ENCODE measurements at regions not wholly inside any gene's neighbourhood (a gene's known extent, or its start where the extent isn't known, plus 50 kb on each side); places are given as distances from the start of the nearest gene placed in this dataset.

GRCh38 chr1:221109930-221110329, 230.7 kb downstream of the HLX start:
- no peak for DNase-seq

DNA sequence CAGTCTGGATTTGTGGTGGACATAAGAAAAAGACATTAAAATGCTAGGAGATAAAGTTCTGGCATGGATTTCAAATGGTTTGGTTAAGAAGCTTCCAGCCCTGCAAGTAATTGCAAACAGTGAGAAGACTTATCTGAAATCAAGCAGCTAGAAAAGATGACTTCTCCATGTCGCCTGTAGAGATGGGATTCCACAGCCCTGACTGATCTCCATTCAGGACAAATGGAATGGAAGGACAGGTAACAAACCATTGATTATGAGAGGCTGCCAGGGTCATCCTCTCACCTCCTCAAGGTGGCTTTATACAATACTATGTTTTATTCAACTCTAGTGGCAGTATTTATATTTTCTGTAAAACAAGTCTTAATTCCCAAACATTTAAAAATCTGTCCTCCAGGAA, 237.9 kb downstream of the HLX start:
- DNase-seq = no peak

DNA sequence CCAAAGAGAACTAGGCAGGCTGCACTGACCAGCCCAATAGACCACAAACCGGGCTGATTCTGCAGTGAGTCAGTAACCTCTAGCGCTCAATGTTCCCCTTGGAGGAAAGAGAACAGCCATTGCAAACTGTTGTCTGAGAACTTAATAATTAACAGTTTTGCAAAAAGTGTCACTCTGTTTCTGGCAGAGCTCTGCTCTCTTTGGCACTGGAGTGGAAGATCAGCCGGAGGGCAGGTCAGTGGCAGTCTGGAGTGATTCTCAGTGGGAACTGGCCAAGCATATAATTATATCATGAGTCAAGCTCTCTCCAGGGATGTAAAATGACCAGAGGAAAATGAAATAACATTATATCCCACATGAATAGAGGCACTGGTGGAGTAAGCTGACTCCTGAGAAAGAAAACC, 238.3 kb downstream of the HLX start:
- no peak for DNase-seq

DNA sequence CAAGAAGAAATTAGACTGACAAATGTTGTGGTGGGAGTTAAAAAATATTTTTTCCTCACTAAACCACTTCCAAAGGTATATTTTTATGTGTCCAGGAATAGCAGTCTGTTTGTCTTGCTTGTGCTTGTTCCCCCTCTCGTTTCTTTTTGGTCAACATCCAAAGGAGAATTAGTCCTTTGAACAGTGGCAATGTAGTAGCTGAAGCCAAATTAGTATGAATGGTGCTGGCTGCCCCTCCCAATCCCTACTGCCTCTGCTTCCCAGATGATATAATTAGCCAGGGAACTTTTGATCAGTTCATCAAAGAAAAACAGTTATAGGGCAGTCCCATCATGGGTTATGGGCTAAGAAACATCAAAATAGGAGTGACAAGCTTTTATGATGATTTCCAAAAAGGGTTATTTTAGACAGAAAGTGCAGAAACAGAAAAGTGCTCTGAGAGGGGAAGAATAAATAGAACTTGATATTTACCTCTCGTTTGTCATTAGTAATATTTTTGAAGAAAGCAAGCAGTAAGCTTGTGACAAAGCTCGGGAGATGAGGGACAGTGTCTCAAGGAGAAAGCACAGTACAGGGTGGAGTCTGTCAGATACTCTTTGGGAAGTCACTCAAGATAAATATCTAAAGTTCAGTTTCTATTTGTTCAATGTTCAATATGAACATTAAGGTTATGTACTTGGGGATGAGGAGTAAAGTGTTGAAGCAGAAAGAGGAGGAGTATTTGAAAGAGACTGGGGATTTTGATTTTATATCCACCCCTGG, 239.1 kb downstream of the HLX start:
- no peak for DNase-seq

GRCh38 chr1:221118938-221119320, 239.7 kb downstream of the HLX start:
- DNase-seq = no peak

DNA sequence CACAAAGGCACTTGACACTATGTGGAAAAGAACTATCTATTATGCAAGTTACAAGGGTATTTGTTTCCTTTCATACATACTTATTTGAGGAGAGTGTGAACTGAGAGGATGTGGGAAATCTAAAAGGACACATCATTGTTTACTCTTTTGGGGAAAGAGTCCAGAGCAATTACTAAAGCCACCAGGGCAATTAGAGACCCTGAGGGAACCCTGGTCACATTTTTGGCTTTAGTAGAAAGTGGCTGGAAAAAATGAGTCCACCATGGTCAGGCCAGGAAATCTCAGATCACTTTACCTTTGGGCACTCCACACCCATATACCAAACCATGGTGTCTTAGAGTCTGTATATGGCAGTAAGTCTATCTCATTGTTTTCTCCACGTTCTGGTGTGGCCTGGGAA, 243.3 kb downstream of the HLX start:
- no peak for DNase-seq

DNA sequence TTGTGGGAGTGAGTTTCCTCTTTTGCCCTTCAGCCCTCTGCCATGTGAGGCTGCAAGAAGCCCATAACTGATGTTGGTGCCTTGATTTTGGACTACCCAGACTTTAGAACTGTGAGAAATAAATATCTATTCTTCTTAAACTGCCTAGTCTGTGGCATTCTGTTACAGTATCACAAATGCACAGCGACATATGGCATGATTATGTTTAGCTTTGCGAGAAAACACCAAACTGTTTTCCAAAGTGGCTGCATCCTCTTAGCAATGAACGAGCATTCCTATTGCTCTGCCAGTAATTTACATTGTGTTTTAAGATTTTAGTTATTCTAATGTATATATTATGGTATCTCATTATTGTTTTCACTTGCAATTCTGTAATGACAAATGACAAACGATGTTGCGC, 246.7 kb downstream of the HLX start:
- DNase-seq = no peak

- DNase-seq = no peak
Observed at GRCh38 chr1:221137666-221138065, 258.4 kb downstream of the HLX start.

DNA sequence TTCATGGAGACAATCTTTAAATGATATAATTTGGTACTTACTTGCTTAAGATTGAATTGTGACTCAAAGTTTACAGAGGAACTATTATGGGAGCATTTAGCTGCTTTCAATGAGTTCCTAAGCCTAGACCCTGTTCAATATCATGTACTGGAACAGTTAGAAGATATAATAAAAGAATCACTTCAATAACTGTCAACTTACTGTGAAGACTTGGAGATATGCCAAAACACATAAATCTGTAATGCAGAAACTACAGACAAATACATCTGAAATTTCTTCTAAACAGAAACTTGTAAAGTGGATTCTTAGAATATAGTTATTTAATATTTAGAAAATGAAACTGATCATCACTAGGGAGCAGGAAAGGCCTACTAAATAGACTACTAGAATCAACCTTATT, 259.3 kb downstream of the HLX start:
- DNase-seq = no peak

DNA sequence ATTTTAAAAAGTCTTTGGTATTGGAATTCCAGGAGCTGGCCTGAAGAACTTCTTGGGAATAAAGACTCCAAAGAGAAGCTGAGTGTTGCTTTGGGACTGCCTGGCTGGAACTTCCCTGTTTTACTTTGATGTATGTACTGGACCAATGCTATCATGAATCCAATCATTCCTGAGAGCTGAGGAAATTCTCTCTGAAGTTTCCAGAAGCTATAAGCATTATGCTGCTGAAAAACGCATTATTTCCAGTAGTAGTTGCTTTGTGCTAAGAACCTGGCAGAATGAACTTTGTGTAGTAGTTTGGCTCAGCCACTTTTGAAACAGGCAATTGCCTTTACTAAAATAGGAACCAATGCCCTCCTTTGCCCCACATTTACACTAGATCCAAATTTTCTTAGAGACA, 260.7 kb downstream of the HLX start:
- no peak for DNase-seq

GRCh38 chr1:221141096-221141495, 261.9 kb downstream of the HLX start:
- no peak for DNase-seq

GRCh38 chr1:221141606-221142285, 262.5 kb downstream of the HLX start:
- DNase-seq = no peak

GRCh38 chr1:221148660-221149059, 269.4 kb downstream of the HLX start:
- DNase-seq = no peak

- no peak for DNase-seq
Observed at GRCh38 chr1:221149111-221149510, 269.9 kb downstream of the HLX start.

- DNase-seq = no peak
Observed at GRCh38 chr1:221149555-221150075, 270.4 kb downstream of the HLX start.

GRCh38 chr1:221150996-221151395, 271.8 kb downstream of the HLX start:
- DNase-seq = no peak

- no peak for DNase-seq
Observed at GRCh38 chr1:221154932-221155331, 275.7 kb downstream of the HLX start.

GRCh38 chr1:221157026-221157761, 278.0 kb downstream of the HLX start:
- no peak for DNase-seq

DNA sequence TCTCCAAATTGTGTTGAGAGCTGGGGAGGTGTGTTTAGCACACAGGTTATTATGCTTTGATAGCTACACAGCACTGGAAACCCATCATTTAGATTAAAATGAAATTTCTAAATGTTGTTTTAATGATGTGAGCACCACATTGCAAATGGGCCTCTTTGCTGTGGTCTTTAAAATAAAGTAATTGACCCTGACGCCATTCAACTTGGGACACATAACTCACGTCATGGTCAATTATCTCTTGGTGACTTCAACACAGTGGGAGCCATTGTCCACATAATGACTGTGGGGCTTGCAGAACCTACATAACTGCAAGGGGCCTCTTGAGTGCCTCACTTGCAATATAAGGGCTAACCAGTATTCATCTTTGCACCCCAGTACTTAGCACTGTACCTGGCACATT, 280.4 kb downstream of the HLX start:
- DNase-seq = no peak

GRCh38 chr1:221161571-221162041, 282.4 kb downstream of the HLX start:
- DNase-seq = no peak

GRCh38 chr1:221162352-221162751, 283.1 kb downstream of the HLX start:
- no peak for DNase-seq

DNA sequence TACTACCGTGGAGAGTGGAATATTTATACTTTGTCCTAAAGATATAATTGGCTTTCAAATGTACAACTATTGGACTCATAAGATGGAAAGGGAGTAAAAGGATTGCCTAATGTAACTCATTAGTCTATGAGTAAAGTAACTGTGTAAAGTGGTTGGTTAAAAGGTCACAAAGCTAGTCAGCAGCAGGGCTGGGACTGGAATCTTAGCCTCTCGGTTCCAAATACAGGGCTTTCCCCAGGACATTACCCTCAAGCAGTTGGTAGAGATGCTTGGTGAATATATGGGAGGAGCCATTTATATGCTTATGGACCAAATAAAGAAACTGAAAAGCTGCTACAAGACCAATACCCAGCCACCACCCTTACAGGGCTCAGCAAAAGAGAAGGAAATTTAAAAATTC, 283.7 kb downstream of the HLX start:
- no peak for DNase-seq

DNA sequence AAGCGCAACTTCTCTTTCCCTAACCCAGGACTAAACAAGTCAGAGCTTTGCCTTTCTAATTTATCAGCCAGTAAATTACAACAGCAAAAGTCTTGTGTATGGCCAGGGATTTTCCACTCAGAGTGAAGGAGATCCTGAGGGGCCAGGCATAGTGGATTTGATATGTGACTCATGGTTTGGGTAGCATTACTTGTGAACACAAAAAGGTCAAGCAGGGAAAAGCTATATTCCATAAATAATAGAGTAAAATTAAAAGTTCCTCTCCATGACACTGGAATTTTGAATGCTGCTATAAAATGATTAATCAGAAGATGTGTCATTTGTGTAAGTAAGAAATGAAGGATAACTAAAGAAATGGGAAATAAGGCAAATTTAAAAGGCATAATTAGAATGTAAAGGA, 284.8 kb downstream of the HLX start:
- no peak for DNase-seq

Measured in CD4-positive, alpha-beta T cell treated with Interleukin-21 for 1 hour (primary cell).